HG02973 (cell line): ENCODE measurements at regions not wholly inside any gene's neighbourhood (a gene's known extent, or its start where the extent isn't known, plus 50 kb on each side); places are given as distances from the start of the nearest gene placed in this dataset.
"Not testable (repeated sequence)": the region's sequence is repeated elsewhere in the genome, so short reads cannot be mapped to it uniquely, and the experiment has no call there.

Source experiments
- ATAC-seq: cut with Tn5 transposase; IDR thresholded peaks from one replicate; pipeline ENCODE4 v1.9.1; 2021; ENCODE audit warnings: moderate library complexity; ENCODE audit not compliant: unreplicated experiment

DNA sequence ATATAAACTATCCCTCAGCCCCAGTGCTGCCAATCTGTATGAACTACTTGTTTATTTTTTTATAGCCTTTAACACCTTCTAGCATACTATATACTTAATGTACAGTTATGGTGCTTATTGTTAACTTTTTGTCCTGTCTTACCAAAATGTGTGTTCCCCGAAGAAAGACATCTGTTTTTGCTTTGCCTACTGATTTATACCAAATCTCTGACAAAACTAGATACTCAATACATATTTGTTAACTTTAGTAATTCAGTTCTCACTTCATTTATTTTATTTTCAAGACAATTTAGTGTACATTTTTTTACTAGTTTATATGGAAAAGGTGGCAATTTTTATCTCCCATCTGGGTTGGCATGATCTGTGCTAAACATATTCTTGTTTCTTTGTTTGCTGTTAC, 824.3 kb upstream of the ATXN8OS start:
- ATAC-seq, result no peak

DNA sequence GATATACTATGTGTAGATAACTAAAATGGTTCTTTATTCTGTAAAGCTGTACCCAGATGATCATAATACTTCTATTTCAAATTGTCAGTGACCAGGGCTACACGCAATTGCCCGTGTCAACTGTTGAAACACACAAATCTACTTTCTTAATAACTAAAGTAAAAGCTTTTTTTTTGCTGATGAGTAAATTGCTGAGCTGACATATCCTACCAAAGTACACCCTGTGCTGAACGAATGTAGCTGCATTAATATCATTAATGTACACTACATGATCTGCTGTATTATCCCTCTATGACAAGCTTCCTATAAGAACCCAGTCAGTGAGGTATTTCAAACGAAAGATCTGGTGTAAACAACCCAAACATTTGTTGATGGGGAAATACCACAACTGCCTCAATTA, 827.2 kb upstream of the ATXN8OS start:
- ATAC-seq, result no peak

DNA sequence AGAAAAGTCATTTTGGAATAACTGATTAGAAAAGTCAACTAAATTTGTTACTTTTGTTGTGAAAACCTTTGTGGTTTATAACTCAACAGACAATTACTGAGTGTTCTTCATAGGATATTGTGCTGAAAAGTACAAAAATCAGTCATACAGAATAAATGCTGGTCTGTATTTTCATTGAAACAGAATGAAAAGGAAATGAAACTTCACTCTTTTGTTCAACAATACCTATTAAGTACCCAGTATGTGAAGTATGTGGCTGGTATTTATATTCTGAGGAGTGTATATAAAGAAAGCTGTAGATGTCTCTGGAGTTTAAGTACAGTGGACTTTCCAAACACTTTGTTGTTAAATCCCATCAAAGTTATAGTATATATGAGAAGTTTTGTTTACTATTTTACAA, 828.4 kb upstream of the ATXN8OS start:
- no peak for ATAC-seq

DNA sequence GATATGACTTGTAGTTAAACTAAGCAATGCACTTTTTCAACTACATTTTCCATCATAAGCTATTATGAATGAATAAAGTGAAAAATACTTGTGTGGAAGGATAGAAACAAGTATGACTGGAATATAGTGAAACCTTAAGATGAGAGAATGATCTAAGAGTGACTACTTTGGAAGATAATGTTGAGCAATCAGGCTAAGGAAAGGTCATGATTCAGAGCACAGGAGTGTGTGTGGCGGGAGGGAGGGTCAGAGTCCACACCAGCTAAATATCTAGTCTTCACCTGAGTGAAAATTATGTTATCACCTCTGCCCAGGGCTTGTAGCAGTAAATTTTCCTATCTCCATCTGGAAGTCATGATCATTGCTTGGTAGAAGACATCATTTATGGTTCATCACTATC, 833.4 kb upstream of the ATXN8OS start:
- ATAC-seq, result no peak

DNA sequence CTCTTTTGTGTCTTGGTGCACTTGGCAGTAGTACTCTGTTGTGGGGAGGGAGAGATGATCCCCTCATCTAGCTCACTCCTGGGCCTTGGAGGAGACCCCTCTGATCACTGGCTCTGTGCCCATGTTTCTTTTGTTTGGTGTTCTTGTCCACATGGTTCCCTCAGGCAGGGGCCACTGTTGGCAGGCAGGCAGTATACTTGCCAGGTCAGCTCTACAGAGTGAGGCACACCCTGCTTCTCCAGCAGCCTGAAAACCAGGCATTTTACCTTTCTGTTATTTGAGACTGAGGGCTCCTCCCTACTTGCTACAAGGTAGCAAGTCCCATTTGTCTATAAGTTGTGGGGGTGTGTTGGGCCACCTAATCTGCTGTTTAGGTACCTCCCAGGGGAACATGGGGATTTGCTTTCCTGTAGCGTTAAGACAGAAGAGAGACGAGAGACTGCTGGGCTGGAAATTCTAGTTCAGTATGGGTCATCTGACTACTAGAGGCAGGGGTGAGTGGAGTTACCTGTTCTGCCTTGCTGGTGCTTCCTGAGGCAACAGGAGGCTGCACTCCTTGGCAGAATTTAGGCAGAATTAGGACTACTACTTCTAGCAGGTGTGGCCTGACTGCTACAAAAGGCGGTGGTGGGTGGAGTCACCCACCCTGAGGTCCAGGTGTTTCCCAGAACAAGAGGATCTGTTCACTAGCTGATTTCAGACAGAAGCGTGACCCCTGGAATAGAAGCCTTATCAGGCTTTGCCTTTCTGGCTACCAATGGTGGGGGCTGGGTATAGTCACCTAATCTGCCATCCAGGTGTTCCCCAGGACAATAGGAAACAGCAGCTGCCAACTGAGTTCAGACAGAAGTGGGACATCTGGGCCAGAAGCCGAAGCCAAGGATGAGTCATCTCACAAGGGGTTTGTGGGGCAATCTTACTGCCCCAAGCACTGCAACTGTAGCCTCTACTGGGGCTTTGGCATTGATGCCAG, 843.0 kb upstream of the ATXN8OS start:
- no peak for ATAC-seq

DNA sequence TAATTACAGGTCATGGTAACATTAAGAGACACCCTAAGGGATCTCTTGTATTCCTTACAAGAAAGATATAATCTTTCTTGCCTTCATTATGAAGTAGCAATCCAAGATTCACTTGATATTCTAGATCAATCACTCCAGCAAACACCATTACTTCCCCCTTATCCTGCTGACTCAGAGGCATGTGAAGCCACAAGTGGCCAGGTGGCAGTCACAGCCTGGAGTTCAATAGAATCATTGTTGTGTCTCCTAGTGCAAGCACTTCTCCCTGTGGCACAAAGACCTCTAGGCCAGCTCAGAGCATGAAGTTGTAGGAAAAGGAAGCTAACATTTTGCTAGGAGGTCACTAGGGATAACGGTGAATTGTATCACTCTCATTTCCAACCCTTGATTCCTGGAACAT, 864.3 kb upstream of the ATXN8OS start:
- no peak for ATAC-seq

DNA sequence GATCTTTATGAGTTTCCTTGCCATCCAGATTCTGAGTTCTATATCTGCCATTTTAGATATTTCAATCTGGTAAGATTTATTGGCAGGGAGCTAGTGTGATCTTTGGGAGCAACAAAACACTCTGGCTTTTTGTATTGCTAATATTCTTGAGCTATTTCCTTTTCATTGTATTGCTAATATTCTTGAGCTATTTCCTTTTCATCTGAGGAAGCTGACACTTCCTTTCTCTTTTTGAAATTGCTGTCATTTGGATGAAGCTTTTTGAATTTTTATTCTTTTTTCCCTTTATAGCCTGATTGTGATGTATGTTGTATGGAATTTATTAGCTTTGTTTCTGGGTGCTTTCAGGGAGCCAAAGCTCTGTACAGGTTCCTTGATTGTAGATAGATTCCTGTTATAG, 873.5 kb upstream of the ATXN8OS start:
- no peak for ATAC-seq

DNA sequence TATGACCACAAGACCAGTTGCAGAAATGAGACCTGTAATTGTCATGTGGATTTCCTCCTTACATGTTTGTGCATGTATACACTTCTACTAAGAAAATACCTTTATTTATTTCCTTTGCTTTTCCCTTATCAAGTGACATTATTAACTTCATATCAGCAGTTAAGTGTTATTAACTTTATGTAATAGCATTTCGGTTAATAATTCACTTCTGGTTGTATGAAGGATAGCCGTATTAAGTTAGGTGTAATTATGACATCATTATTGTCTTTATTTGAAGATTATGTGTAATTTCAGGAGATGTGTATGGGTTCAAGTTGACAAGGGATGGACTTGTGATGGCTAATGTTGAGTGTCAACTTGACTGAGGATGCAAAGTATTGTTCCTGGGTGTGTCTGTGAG, 881.2 kb upstream of the ATXN8OS start:
- ATAC-seq, result no peak

DNA sequence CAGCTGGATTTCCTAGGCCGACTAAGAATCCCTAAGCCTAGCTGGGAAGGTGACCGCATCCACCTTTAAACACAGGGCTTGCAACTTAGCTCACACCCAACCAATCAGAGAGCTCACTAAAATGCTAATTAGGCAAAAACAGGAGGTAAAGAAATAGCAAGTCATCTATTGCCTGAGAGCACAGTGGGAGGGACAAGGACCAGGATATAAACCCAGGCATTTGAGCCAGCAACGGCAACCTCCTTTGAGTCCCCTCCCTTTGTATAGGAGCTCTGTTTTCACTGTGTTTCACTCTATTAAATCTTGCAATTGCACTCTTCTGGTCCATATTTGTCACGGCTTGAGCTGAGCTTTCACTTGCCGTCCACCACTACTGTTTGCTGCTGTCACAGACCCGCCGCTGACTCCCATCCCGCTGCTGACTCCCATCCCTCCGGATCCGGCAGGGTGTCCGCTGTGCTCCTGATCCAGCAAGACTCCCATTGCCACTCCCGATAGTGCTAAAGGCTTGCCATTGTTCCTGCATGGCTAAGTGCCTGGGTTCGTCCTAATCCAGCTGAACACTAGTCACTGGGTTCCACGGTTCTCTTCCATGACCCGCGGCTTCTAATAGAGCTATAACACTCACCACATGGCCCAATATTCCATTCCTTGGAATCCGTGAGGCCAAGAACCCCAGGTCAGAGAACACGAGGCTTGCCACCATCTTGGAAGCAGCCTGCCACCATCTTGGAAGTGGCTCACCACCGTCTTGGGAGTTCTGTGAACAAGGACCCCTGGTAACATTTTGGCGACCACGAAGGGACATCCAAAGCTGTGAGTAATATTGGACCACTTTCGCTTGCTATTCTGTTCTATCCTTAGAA, 885.8 kb upstream of the ATXN8OS start:
- not testable (repeated sequence) for ATAC-seq

DNA sequence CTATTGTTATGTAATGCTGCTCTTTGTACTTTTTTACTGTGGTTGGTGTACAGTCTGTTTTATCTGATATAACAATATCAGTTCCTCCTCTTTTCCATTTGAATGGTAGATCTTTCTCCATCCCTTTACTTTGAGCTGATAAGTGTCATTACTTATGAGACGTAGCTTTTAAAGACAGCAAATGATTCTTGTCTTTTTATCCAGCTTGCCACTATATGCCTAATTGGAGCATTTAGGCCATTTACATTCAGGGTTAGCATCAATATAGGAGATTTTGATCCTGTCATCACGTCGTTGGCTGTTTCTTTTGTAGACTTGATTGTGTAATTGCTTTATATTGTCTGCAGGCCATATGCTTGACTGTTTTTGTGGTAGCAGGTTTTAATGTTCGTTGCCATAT, 894.2 kb upstream of the ATXN8OS start:
- ATAC-seq, result no peak

DNA sequence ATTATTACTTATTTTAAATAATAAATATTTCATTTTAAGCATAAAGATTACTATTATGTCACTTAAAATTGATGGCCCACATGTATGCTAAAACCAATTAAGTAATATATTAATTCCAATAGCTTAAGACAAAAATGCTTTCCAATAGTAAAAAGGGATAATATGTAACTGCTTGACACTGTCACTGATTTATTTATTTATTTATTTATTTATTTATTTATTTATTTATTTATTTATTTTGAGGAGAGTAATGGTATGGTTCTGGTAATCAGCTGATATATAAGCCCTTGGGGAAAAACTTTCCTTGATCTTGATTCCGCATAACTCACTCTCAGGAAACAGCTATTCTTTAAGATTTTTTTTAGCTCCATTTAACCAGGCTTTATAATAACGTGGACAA, 903.0 kb upstream of the ATXN8OS start:
- ATAC-seq, result no peak

DNA sequence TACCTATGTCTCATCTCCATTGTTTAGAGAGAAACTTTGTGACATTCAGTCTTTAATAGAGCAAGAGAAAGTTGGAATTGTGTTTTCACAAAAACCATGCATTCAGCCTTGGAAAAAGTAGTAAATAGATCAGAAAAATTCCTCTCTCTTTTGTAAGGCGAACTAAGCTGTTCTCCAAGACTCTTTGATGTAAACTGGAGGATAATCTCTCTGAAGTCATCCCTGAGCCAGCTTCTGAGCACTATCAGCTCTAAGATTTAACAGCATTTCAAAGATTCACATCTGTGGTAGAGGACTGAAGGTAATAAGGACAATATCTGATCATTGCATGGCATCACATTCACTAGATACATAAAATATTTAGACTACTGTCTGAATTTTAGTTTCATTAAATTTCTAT, 904.6 kb upstream of the ATXN8OS start:
- no peak for ATAC-seq

DNA sequence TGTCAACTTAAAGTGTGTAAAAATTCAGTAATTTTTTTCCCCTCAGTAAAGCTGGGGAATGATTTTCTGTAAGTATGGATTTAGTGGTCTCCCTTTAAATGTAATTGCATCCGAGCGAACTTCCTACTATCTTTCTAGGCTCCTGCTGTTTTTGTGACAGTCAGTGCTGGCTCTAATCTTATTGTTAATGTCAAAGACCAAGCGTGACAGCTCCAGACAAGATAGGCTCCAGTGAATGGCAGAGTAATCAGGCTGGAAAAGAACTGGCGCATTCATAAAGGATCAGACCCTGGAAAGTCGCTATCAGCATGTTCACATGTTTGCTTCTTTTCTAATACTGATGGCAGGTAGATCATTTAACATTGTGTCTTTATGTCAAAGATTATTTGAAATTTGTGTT, 908.0 kb upstream of the ATXN8OS start:
- ATAC-seq, result no peak

DNA sequence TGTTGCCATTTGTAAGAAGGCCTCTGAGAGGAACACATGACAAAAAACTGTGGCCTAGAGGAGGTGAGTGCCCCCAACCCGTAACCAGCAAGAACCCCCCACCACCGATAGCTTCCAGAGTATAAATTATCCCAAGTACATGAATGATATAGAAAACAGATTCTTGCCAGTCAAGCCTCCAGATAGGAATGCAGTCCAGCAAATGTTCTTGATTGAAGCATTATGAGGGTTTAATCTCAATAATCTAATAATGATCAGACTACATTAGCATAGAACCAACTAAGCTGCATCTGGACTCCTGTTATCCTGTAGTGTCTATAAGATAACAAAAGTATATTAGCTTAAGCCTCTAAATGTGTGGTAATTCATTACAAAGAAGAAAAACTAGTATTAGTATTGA, 908.9 kb upstream of the ATXN8OS start:
- no peak for ATAC-seq

DNA sequence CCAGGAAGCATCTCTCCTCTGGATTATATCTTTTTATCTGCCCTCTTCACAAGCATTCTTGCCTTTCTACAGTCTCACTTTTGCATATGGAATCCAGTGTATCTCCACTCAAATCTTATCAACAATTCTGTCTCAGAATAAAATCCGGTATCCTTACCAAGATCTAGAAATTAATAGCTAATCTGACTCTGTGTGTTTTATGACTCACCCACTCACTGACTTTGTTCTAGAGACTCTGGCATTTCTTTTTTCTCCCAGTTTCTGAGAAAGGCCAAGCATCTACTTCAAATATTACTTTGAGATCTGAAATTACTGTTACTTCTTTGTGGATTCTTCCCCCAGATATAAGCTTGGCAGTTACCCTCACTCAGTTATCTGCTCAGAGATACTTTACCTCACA, 913.5 kb upstream of the ATXN8OS start:
- no peak for ATAC-seq

DNA sequence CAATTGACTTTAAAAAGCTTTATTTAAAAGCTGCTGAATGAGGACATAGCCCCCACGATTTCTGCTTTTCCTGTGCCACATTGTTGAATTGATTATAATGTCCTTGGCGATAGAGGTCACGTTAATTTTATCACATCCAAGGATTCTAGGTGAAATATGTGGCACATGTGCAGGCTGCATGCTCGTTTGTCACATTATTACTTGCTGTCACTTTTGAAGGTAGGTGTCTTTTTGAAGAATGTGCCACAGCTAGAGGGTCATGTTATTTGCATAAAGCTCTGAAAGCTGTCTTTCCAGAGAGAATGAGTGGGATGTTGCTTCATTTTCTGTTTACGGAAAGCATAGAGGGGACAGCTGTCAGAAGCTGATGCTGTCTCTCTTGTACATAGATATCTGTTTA, 927.6 kb upstream of the ATXN8OS start:
- ATAC-seq, result no peak

DNA sequence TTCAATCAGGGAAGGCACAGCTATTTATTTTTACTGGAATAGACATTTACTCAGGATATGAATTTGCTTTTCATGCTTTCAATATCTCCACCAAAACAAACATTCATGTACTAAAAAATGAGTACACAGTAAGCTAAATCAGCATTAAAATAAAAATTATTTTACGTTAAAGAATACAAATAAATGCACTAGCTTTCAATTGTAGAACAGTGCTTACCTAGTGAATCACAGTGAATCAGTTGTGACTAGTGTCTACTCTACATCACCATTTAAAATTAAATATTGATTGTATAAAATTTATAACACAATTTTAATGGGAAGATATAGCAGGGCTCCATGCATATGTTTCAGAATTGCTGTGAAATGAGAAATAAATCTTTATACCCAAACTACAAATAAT, 929.6 kb upstream of the ATXN8OS start:
- ATAC-seq, result no peak

DNA sequence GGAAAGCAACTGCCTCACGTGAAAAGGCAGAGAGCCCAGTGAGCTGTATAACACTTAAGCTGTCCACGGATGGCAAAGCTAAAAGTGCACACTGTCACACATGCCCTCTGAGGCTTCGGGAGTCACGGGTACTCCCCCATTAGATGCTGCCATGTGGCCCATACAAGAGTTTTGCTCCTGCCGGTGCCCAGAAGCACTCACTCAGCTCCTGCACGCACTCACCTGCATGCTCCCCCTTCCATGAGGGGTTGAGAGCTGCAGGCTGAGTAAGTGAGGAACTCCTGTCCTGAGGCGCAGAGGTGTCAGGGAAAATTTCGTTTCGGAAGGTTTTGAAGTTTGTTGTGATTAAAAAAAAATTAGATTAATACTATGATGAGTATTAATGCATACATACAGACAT, 939.2 kb upstream of the ATXN8OS start:
- no peak for ATAC-seq

DNA sequence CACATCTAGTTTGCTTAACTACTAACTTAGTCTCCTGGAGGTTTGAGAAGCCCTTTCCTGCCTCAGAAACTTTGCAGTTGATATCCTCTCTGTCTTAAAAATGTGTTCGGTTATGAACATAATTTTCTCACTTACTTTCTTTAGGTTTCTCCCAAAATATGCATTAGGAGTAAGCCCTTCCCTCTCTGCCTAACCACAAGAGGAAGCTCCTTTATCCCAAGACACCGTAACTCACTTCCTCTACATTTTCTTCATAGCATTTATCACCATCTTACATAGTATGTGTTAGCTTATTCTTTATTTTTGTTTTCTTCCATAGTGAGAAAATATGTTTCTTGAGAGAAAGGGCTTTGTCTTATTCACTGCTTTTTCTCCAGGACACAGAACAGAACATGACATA, 952.5 kb upstream of the ATXN8OS start:
- ATAC-seq, result no peak

DNA sequence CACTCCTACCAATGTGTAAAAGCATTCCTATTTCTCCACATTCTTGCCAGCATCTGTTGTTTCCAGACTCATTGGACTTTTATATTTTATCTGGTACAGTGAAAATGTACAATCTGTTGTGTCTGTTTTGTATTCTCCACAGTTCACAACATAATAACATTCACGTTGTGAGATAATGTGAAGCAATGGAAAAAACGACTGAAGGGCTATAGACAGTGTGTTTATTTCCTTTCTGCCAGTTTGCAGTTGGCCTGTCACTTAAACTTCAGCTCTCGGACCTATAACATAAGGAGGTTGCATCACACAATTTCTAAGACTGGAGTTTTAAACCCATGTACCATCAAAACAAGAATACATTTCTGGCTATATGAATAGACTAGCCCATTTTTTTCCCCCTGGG, 965.5 kb upstream of the ATXN8OS start:
- ATAC-seq, result no peak

DNA sequence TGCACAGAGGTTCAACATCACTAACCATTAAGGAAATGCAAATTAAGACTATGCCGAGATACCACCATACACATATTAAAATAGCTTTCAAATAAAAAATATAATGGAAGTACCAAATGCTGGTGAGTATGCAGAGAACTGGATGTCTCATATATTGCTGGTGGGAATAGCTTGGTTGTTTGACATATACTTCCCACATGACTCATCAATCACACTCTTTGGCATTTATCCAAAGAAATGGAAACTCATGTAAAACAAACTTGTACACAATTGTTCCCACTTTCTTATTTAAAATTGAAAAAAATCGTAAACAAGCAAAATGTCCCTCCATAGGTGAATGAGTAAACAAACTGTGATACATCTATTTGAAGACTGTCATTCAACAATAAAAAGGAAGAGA, 982.6 kb upstream of the ATXN8OS start:
- ATAC-seq, result no peak

DNA sequence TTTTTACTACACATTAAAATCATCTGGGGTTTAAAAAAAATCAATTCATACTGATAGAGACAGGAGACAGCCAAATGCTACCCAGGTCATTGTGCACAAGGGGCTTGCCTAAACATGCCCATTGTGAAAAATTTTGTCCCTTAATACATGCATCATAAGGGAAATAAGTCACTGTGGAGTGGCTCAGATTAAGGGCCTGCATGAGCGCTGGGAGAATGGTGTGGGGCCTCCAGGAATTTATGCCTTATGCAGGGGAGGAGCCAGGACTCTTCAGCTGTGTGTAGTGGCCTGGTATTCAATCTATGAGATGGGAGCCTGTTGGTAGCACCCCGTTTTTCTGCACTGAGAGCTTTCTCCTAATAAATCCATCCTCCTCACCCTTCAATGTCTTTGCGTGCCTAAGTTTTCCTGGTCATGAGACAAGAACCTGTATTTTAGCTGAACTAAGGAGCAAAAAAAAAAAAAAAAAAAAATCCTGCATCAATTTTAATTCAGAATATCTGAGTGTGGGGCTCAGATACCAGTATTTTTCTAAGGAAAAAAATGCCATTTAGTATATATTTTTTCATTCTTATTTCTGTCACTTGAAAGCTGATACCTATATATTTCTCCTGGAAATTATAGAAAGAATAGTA, 997.6 kb upstream of the ATXN8OS start:
- no peak for ATAC-seq
